Right lobe of liver (tissue), 4 donors: ENCODE measurements at regions not wholly inside any gene's neighbourhood (a gene's known extent, or its start where the extent isn't known, plus 50 kb on each side); places are given as distances from the start of the nearest gene placed in this dataset.

ENCODE experiments used
- POLR2A ChIP-seq: fragments of 450-650 bp; IDR thresholded peaks from one replicate; pipeline ENCODE4 v1.6.1; 2017; ENCODE audit warnings: antibody characterized with exemption, mild to moderate bottlenecking
- TF ChIP-seq, protein P1 (sequence below), 4 donors: fragments of 200-600 bp in 3 of 4; fragments of 450-650 bp in 1 of 4; IDR thresholded peaks; one replicate each; pipeline versions ENCODE4 v1.5.1 to v1.8.0; 2016 to 2022; ENCODE audit warnings: antibody characterized with exemption in 4 of 4, mild to moderate bottlenecking in 2 of 4
- donor health status: DM: no; HTN: no; CAD: no.
- donor health status: DM: no; HTN: no; CAD: no.
- donor health status: DM: no; HTN: yes; CAD: no.

DNA sequence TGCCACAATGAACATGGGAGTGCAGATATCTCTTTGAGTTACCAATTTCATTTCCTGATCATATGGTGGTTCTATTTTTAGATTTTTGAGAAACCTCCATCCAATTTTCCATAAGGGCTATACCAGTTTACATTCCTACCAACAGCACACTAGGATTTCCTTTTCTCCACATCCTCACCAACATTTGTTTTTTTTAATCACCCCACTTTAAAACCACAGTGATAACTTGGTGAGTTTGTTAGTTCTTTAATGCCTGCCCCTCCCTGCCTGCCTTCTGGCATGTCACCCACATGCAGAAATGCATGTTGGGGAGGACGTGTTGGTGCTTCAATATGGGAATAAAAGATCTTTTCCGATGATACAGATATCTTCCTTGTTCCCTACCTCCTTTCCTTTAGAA lies 167.9 kb downstream of the CAND1 start:
- TF ChIP-seq, protein P1, sequence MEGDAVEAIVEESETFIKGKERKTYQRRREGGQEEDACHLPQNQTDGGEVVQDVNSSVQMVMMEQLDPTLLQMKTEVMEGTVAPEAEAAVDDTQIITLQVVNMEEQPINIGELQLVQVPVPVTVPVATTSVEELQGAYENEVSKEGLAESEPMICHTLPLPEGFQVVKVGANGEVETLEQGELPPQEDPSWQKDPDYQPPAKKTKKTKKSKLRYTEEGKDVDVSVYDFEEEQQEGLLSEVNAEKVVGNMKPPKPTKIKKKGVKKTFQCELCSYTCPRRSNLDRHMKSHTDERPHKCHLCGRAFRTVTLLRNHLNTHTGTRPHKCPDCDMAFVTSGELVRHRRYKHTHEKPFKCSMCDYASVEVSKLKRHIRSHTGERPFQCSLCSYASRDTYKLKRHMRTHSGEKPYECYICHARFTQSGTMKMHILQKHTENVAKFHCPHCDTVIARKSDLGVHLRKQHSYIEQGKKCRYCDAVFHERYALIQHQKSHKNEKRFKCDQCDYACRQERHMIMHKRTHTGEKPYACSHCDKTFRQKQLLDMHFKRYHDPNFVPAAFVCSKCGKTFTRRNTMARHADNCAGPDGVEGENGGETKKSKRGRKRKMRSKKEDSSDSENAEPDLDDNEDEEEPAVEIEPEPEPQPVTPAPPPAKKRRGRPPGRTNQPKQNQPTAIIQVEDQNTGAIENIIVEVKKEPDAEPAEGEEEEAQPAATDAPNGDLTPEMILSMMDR (IDR thresholded peaks at IDR 0.05) = no peak
- no peak for TF ChIP-seq POLR2A
